ENCODE measurements at regions not wholly inside any gene's neighbourhood (a gene's known extent, or its start where the extent isn't known, plus 50 kb on each side); places are given as distances from the start of the nearest gene placed in this dataset.

GRCh38 chr3:18717598-18717997 is 292.5 kb upstream of the SATB1 start:
- TF ChIP-seq, protein P1, sequence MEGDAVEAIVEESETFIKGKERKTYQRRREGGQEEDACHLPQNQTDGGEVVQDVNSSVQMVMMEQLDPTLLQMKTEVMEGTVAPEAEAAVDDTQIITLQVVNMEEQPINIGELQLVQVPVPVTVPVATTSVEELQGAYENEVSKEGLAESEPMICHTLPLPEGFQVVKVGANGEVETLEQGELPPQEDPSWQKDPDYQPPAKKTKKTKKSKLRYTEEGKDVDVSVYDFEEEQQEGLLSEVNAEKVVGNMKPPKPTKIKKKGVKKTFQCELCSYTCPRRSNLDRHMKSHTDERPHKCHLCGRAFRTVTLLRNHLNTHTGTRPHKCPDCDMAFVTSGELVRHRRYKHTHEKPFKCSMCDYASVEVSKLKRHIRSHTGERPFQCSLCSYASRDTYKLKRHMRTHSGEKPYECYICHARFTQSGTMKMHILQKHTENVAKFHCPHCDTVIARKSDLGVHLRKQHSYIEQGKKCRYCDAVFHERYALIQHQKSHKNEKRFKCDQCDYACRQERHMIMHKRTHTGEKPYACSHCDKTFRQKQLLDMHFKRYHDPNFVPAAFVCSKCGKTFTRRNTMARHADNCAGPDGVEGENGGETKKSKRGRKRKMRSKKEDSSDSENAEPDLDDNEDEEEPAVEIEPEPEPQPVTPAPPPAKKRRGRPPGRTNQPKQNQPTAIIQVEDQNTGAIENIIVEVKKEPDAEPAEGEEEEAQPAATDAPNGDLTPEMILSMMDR (IDR thresholded peaks at IDR 0.05; ENCODE audit: extremely low read depth, insufficient read depth, missing control alignments): no peak
- in situ Hi-C loops (cut with MboI; ENCODE audit: low pct_unique_long_range_greater_than_20kb, low sequenced_read_pairs, unreplicated experiment): no loop called here
- DNase-seq (ENCODE audit: low spot score): peak; percentile 18

DNA sequence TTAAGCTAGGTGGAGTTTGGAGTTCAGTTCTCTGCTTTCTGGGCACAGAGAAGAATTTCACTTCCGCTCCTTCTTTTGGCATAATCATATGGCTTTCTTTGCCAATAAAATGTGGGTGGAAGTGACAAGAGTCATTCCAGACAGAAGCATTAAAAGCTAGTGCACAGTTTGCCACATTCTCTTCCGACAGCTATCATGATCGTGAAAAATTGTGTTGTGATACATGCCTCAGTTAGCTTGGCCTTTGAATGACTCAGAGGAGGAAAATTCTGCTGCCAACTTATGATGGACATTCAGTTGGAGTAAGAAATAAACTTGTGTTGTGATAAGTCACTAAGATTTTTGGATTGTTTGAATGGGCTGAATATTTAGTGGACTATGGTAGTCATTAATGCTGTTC is 291.7 kb upstream of the SATB1 start:
- TF ChIP-seq, protein P1 (IDR thresholded peaks at IDR 0.05; ENCODE audit: extremely low read depth, insufficient read depth, missing control alignments): no peak
- no peak for DNase-seq (ENCODE audit: low spot score)
- in situ Hi-C loops (cut with MboI; ENCODE audit: low pct_unique_long_range_greater_than_20kb, low sequenced_read_pairs, unreplicated experiment): no loop called here

DNA sequence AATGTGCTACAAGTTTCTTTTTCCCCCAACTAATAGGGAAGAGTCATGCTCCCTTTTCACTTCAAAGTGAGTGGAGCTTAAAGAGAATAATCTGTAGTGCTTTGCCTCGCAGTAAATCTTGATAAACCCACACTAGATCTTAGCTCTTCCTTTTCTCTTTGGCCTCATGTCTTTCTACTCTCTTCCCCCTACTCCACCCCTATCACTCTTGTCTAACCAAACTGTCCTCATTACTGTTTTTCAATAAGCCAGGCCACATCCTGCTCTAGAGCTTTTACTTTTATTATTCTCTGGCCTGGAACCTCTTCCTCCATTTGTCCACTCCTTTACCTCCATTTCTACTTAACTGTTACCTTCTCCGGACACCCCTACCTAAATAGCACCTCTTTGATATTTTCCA is 291.0 kb upstream of the SATB1 start:
- TF ChIP-seq, protein P1 (IDR thresholded peaks at IDR 0.05; ENCODE audit: extremely low read depth, insufficient read depth, missing control alignments): no peak
- in situ Hi-C loops (cut with MboI; ENCODE audit: low pct_unique_long_range_greater_than_20kb, low sequenced_read_pairs, unreplicated experiment): no loop called here
- DNase-seq (ENCODE audit: low spot score): no peak

GRCh38 chr3:18715208-18715607 is 290.1 kb upstream of the SATB1 start:
- DNase-seq (ENCODE audit: low spot score): no peak
- in situ Hi-C loops (cut with MboI; ENCODE audit: low pct_unique_long_range_greater_than_20kb, low sequenced_read_pairs, unreplicated experiment): no loop called here
- TF ChIP-seq, protein P1 (IDR thresholded peaks at IDR 0.05; ENCODE audit: extremely low read depth, insufficient read depth, missing control alignments): no peak

GRCh38 chr3:18713577-18713951 is 288.4 kb upstream of the SATB1 start:
- TF ChIP-seq, protein P1 (IDR thresholded peaks at IDR 0.05; ENCODE audit: extremely low read depth, insufficient read depth, missing control alignments): no peak
- in situ Hi-C loops (cut with MboI; ENCODE audit: low pct_unique_long_range_greater_than_20kb, low sequenced_read_pairs, unreplicated experiment): no loop called here
- no peak for DNase-seq (ENCODE audit: low spot score)

DNA sequence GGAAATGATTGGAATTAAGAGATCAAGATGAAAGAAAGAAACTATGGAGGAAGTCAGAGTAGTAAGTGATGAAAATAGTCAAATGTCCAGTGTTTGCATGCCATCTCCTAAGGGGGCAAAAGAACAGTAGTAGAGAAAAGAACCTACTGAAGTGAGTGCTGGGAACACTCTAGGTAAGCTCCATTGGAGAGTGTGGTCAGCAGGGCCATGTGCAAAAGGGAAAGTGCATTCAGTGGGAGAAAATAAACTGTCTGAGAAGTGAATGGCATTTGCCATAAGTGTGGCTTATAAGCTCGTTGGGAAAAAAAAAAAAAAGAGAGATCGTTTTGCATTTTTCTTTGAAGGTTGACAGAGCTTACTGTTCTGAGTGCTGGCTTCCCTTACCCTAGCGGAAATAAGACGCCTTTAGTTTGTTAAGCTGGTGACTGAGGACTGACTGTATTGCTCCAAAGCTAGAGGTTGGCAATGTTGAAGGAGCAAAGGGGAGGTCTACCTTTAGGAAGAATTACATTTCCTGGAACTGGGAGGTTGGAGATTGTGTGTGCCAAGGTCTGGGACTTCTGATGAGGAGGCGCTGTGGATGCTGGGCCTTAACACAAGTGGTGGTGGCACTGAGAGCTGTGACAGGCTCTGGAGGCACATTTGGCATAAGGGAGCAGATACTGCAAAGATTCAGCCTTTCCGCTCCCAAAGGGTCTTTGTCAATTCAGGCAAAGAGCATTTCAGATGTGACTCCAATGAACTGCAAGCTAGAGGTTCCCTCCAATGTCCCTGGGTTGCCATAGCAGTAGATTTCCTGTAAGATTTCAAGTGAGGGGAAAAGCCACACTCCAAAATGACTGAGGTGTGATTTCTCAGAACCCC is 287.8 kb upstream of the SATB1 start:
- in situ Hi-C loops (cut with MboI; ENCODE audit: low pct_unique_long_range_greater_than_20kb, low sequenced_read_pairs, unreplicated experiment): no loop called here
- TF ChIP-seq, protein P1 (IDR thresholded peaks at IDR 0.05; ENCODE audit: extremely low read depth, insufficient read depth, missing control alignments): no peak
- DNase-seq (ENCODE audit: low spot score): no peak

Measured in GM13977 (cell line).